ENCODE measurements at regions not wholly inside any gene's neighbourhood (a gene's known extent, or its start where the extent isn't known, plus 50 kb on each side); places are given as distances from the start of the nearest gene placed in this dataset.

DNA sequence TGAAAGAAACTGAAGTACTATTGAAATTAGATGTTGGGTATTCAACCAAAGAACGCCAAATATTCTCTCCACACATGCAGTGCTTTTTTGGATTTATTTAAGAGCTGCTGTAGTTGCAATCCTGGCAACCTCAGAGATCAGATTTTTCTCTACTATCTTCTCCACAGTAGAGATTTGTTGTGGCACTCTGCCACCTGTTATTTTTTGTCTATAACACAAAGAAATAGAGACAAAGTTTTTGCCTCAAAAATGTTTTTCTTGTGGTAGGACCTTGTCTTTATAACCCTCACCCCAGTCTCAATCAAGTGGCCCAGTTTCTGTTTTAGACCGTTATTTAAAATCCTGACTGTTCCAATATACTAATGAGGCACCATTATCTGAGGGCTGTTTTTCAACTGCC lies 79.4 kb downstream of the SCG2 start:
- H3K4me3 ChIP-seq (ENCODE audit: insufficient read depth, low read depth, low read length): no peak overlapping the region
- no peaks in the 10 kb centered on the region for H3K36me3 ChIP-seq (replicated peaks; ENCODE audit: control insufficient read depth, insufficient read depth, low read length)
- no peak for DNase-seq
- H3K27me3 ChIP-seq (ENCODE audit: control insufficient read depth, insufficient read depth, low read length): no peaks in the 10 kb centered on the region

DNA sequence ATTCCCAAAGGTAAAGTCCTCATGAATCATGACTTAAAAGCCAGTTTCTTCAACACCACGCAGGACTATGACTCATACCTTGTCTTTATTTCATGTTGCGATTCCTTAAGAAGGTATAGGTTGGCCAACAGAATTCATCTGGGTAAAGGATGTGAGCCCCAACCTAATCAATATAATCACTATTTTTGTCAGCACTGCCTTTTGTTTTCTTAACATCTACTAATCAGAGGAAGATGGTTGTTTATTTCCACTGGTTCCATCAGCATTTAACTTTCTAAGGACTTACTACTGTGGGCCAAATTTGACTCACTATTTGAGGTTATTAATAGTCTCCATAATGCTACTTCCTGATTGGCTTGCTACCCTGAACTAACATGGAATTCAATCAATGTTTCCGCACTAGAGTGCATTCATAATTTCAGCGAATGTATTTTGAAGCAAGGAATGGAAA lies 78.6 kb downstream of the SCG2 start:
- no peak for DNase-seq
- no peaks in the 10 kb centered on the region for H3K27me3 ChIP-seq (ENCODE audit: control insufficient read depth, insufficient read depth, low read length)
- H3K4me3 ChIP-seq (ENCODE audit: insufficient read depth, low read depth, low read length): no peak overlapping the region
- no peaks in the 10 kb centered on the region for H3K36me3 ChIP-seq (replicated peaks; ENCODE audit: control insufficient read depth, insufficient read depth, low read length)

GRCh38 chr2:223524066-223524465 lies 78.1 kb downstream of the SCG2 start:
- DNase-seq: no peak
- Histone ChIP-seq H3K27me3 (ENCODE audit: control insufficient read depth, insufficient read depth, low read length) (no peaks in the 10 kb centered on the region), H3K4me3 (ENCODE audit: insufficient read depth, low read depth, low read length) (no peak overlapping the region), H3K36me3 (replicated peaks; ENCODE audit: control insufficient read depth, insufficient read depth, low read length) (no peaks in the 10 kb centered on the region)

- Histone ChIP-seq H3K27me3 (ENCODE audit: control insufficient read depth, insufficient read depth, low read length) (no peaks in the 10 kb centered on the region), H3K36me3 (replicated peaks; ENCODE audit: control insufficient read depth, insufficient read depth, low read length) (no peaks in the 10 kb centered on the region), H3K4me3 (ENCODE audit: insufficient read depth, low read depth, low read length) (no peak overlapping the region)
- no peak for DNase-seq
These were observed 76.1 kb downstream of the SCG2 start for GRCh38 chr2:223526106-223526505.

DNA sequence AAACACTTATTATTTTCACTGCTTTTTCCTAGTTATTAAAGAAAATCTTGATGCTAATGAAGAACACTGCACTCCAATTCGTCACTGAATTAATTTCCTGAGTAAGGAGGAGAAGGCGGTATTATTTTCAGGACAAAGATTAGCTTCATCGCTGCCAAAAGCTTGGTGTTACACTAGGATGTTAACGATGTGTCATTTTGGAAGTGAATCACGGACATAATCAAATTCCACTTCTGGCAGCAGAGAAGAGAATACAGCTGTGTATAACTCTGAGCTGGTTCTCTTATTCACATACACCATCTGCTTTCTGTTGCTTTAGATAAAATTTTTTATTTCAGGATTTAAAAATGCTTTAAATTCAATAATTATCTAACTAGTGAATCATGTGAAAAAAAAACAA lies 74.1 kb downstream of the SCG2 start:
- H3K36me3 ChIP-seq (replicated peaks; ENCODE audit: control insufficient read depth, insufficient read depth, low read length): no peaks in the 10 kb centered on the region
- H3K27me3 ChIP-seq (ENCODE audit: control insufficient read depth, insufficient read depth, low read length): no peaks in the 10 kb centered on the region
- no peak overlapping the region for H3K4me3 ChIP-seq (ENCODE audit: insufficient read depth, low read depth, low read length)
- DNase-seq: no peak

DNA sequence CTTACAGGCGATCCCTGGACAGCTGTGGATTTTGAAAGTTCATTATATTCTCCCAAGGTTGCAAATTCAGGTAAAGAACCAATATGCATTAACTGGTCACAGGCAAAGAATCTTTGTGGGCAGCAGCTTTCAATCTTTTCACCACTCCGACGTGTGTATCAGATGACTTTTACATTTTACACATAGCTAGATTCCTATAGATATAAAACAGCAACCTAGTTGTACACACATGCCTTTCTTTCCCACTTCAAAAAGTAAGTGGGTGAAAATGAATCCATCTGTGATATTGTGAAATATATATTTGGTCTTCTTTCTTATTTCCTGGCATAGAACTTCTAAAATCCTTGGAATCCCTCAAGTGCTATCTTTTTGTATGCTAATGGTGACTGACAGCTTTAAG lies 72.5 kb downstream of the SCG2 start:
- no peaks in the 10 kb centered on the region for H3K36me3 ChIP-seq (replicated peaks; ENCODE audit: control insufficient read depth, insufficient read depth, low read length)
- H3K4me3 ChIP-seq (ENCODE audit: insufficient read depth, low read depth, low read length): no peak overlapping the region
- no peaks in the 10 kb centered on the region for H3K27me3 ChIP-seq (ENCODE audit: control insufficient read depth, insufficient read depth, low read length)
- no peak for DNase-seq

GRCh38 chr2:223530811-223531210 lies 71.3 kb downstream of the SCG2 start:
- H3K4me3 ChIP-seq (ENCODE audit: insufficient read depth, low read depth, low read length): no peak overlapping the region
- DNase-seq: no peak
- H3K27me3 ChIP-seq (ENCODE audit: control insufficient read depth, insufficient read depth, low read length): no peaks in the 10 kb centered on the region
- H3K36me3 ChIP-seq (replicated peaks; ENCODE audit: control insufficient read depth, insufficient read depth, low read length): no peaks in the 10 kb centered on the region

- no peaks in the 10 kb centered on the region for H3K27me3 ChIP-seq (ENCODE audit: control insufficient read depth, insufficient read depth, low read length)
- DNase-seq: no peak
- no peaks in the 10 kb centered on the region for H3K36me3 ChIP-seq (replicated peaks; ENCODE audit: control insufficient read depth, insufficient read depth, low read length)
- no peak overlapping the region for H3K4me3 ChIP-seq (ENCODE audit: insufficient read depth, low read depth, low read length)
These were observed 70.0 kb downstream of the SCG2 start for GRCh38 chr2:223532161-223532560.

DNA sequence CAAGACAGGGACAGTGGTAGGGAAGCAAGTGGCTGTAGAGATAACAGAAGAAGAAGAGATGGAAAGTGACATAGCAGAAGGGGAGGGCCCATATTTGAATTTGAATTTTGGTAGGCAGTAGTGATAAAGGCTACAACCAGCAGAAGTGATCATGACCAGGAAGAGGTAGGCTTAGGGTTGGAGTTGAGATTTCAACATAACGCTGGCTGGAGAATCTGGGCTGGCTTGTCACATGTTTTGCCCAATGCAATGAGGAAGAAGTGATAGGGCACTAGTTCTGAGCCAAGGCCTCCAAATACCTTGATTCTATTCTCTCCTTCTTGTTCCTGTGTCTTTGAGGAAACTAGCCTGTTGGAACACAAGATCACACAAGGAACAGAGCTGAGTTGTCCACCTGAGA lies 69.4 kb downstream of the SCG2 start:
- no peak overlapping the region for H3K4me3 ChIP-seq (ENCODE audit: insufficient read depth, low read depth, low read length)
- no peak for DNase-seq
- H3K36me3 ChIP-seq (replicated peaks; ENCODE audit: control insufficient read depth, insufficient read depth, low read length): no peaks in the 10 kb centered on the region
- H3K27me3 ChIP-seq (ENCODE audit: control insufficient read depth, insufficient read depth, low read length): no peaks in the 10 kb centered on the region

- DNase-seq: no peak
- Histone ChIP-seq H3K4me3 (ENCODE audit: insufficient read depth, low read depth, low read length) (no peak overlapping the region), H3K36me3 (replicated peaks; ENCODE audit: control insufficient read depth, insufficient read depth, low read length) (no peaks in the 10 kb centered on the region), H3K27me3 (ENCODE audit: control insufficient read depth, insufficient read depth, low read length) (no peaks in the 10 kb centered on the region)
These were observed 65.6 kb downstream of the SCG2 start for GRCh38 chr2:223536546-223536945.

DNA sequence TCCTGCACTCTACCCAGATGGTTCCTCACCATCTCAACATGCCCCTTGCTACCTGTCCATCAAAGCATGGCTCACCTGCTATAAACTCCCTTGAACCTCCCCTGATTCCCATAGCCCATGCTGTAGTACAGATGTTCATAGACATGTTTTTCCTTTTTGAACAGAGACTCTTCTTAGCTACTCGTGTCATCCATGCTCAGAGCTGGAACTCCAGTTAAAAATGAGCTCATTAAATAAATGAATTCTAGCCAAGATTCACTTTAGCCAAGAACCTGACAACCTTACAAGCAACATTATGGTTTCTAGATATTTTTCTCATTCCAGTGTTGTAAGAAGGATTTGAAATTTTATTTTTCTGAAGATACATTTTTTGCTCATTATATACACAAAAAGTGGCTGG lies 65.0 kb downstream of the SCG2 start:
- DNase-seq: no peak
- Histone ChIP-seq H3K27me3 (ENCODE audit: control insufficient read depth, insufficient read depth, low read length) (no peaks in the 10 kb centered on the region), H3K4me3 (ENCODE audit: insufficient read depth, low read depth, low read length) (no peak overlapping the region), H3K36me3 (replicated peaks; ENCODE audit: control insufficient read depth, insufficient read depth, low read length) (no peaks in the 10 kb centered on the region)

- no peaks in the 10 kb centered on the region for H3K27me3 ChIP-seq (ENCODE audit: control insufficient read depth, insufficient read depth, low read length)
- no peaks in the 10 kb centered on the region for H3K36me3 ChIP-seq (replicated peaks; ENCODE audit: control insufficient read depth, insufficient read depth, low read length)
- DNase-seq: peak; percentile 7
- no peak overlapping the region for H3K4me3 ChIP-seq (ENCODE audit: insufficient read depth, low read depth, low read length)
These were observed 64.2 kb downstream of the SCG2 start for GRCh38 chr2:223537651-223538601.

DNA sequence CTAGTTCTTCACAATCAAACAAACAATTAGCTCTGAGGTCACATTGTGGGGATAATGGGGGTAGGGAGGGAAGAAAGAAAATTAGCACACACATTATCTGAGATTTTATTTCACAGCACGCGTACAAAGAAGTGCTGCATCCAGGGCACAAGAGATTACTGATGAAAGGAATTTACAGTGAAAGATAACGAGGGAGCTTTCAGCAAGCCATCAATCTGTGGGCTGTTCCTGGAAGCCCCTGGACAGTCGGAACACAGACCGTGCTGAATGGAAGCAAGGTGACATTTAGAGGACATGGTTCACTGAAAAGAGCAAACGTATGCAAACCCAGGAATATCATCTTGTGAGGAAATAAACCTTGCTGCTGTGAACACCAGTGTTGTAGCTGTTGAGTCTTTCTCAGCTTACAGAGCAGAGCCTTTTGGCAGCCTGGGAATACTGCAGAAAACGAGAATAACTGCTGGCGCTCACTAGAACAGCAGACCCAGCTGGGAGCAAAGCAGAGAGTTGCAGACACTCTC lies 63.2 kb downstream of the SCG2 start:
- no peaks in the 10 kb centered on the region for H3K27me3 ChIP-seq (ENCODE audit: control insufficient read depth, insufficient read depth, low read length)
- H3K4me3 ChIP-seq (ENCODE audit: insufficient read depth, low read depth, low read length): no peak overlapping the region
- H3K36me3 ChIP-seq (replicated peaks; ENCODE audit: control insufficient read depth, insufficient read depth, low read length): no peaks in the 10 kb centered on the region
- DNase-seq: no peak

DNA sequence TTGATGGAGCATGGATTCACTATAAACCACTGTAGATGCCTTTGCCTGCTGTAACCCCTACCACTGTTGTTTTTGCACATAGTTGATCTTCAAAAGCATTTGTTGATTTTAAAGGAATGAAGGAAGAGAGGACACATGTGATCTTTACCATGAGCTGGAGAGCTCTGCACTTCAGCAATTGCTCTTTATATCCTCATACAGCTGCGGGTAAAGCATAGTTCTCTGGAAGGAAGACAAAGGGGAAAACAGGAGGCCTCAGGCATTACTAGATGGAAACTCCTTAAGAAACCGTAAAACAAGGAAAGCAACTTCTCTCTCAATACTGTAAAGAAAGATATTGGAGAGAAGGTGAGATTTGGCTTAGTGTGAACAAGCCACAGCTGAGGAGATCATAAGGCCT lies 60.6 kb downstream of the SCG2 start:
- DNase-seq: no peak
- H3K36me3 ChIP-seq (replicated peaks; ENCODE audit: control insufficient read depth, insufficient read depth, low read length): no peaks in the 10 kb centered on the region

DNA sequence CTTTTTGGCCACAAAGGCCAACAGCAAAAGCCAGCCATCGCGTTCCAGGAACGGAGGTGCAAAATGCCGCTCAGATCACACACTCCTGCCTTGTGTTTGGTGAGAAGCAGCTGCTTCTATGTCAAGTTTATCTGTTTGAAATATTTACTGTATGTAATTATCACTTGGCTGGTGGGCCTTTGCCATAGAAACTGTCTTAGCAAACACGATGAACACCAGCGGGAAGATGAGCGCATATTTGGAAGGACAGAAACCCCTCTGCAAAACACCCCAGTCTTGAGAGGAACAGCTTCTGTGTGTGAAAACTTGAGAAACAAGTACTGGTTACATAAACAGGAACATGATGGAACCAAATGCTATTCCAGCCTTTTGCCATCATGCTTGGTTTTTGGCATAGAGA lies 59.7 kb downstream of the SCG2 start:
- Histone ChIP-seq H3K27me3 (ENCODE audit: control insufficient read depth, insufficient read depth, low read length) (no peaks in the 10 kb centered on the region), H3K4me3 (ENCODE audit: insufficient read depth, low read depth, low read length) (no peak overlapping the region), H3K36me3 (replicated peaks; ENCODE audit: control insufficient read depth, insufficient read depth, low read length) (no peaks in the 10 kb centered on the region)
- DNase-seq: no peak

More for the DNA sequence above, 60.6 kb downstream of the SCG2 start:
- Histone ChIP-seq H3K4me3 (ENCODE audit: insufficient read depth, low read depth, low read length) (no peak overlapping the region), H3K27me3 (ENCODE audit: control insufficient read depth, insufficient read depth, low read length) (no peaks in the 10 kb centered on the region)

Measured in H7 (cell line).